Choroid plexus epithelial cell (primary cell): ENCODE measurements at regions not wholly inside any gene's neighbourhood (a gene's known extent, or its start where the extent isn't known, plus 50 kb on each side); places are given as distances from the start of the nearest gene placed in this dataset.

ENCODE experiments used
- DNase-seq: peaks from one replicate; pipeline ENCODE4 v3.0.0-alpha.2; 2010; ENCODE audit warnings: low read depth
- H3K4me3 ChIP-seq: 2 replicates; pipeline ENCODE4 v1.5.1; 2011; ENCODE audit warnings: low read depth, mild to moderate bottlenecking, control low read depth, low read length, moderate library complexity
- TF ChIP-seq, protein P1 (sequence below): conservative IDR thresholded peaks from 2 replicates; pipeline ENCODE4 v1.5.1; 2011; ENCODE audit warnings: low read depth, mild to moderate bottlenecking, control low read depth, inconsistent platforms, low read length, moderate library complexity

DNA sequence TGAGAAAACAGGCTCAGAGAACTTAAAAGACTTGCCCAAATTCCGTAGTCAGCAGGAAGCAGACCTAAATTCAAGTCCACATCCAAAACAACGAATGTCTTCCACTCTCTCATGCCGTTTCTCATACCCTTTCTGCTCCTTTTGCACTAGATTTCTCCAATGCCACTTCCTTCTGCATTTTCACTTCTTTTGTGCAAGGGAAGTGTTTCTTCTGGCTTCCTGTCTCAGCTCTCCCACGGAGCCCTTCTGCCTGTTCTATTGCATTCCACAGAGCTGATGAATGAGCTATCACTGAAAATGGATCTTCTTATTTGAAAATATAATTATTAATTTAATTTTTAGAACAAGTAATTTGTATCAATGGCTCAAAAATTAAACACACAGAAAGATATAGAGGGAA lies 56.1 kb upstream of the STK24 start:
- peak; percentile 63 for DNase-seq
- TF ChIP-seq, protein P1, sequence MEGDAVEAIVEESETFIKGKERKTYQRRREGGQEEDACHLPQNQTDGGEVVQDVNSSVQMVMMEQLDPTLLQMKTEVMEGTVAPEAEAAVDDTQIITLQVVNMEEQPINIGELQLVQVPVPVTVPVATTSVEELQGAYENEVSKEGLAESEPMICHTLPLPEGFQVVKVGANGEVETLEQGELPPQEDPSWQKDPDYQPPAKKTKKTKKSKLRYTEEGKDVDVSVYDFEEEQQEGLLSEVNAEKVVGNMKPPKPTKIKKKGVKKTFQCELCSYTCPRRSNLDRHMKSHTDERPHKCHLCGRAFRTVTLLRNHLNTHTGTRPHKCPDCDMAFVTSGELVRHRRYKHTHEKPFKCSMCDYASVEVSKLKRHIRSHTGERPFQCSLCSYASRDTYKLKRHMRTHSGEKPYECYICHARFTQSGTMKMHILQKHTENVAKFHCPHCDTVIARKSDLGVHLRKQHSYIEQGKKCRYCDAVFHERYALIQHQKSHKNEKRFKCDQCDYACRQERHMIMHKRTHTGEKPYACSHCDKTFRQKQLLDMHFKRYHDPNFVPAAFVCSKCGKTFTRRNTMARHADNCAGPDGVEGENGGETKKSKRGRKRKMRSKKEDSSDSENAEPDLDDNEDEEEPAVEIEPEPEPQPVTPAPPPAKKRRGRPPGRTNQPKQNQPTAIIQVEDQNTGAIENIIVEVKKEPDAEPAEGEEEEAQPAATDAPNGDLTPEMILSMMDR: no peak
- H3K4me3 ChIP-seq: no peak overlapping the region

DNA sequence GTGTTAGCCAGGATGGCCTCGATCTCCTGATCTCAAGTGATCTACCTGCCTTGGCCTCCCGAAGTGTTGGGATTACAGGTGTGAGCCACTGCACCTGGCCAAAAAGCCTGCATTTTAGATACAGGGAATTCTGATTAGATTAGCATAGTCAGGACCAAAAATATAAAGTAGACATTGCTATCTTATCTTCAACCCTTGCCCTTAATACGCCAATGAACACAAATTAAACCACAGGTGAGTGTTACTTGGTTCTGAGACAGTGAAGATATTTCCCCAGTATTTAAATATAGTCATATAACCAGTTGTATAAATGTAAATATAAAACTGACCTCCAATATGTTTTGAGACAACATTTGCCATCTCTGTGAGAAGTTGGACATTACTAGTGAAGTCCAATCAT lies 52.1 kb upstream of the STK24 start:
- DNase-seq: no peak
- TF ChIP-seq, protein P1: no peak
- no peak overlapping the region for H3K4me3 ChIP-seq
